HG03432 (cell line): ENCODE measurements at regions not wholly inside any gene's neighbourhood (a gene's known extent, or its start where the extent isn't known, plus 50 kb on each side); places are given as distances from the start of the nearest gene placed in this dataset.
"Not testable (repeated sequence)": the region's sequence is repeated elsewhere in the genome, so short reads cannot be mapped to it uniquely, and the experiment has no call there.

Experiments used
- ATAC-seq: cut with Tn5 transposase; IDR thresholded peaks from one replicate; pipeline ENCODE4 v1.9.1; 2021; ENCODE audit warnings: mild to moderate bottlenecking, moderate library complexity; ENCODE audit not compliant: unreplicated experiment

DNA sequence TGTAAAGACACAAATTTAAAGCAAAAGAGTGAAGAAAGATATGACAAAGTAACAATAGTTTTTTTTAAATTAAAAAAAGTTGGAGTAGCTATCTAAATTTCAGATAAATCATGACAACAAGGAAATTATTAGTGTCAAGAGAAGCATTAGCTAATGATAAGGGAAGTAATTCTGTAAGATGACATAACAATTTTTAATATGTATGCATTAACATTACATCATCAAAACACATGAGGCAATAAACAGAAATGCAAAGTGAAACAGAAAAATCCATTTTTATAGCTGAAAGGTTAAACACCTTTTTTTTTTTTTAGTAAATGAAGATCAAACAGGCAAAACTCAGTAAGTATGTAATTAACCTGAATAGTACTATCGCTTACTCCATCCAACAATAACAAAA lies 804.9 kb upstream of the PRR20A start:
- no peak for ATAC-seq

GRCh38 chr13:56338421-56338820 lies 802.3 kb upstream of the PRR20A start:
- ATAC-seq = no peak

DNA sequence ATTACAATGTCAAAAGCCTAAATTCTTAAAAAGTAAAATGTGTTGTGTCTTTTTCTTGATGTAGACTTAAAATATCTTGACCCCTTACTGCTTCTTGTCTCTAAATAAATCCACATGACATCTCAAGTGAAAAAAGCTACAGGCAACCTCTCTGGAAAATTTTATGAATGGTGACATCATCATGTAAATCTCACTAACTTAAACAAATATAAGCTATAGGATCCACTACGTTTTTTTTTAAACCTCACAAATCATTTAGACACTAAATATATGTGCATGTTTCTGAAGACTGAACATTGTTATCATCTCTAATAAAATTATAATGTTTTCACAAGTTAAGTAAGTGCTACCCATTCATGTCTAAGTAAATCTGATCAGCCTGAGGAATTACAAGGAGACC lies 793.7 kb upstream of the PRR20A start:
- no peak for ATAC-seq

GRCh38 chr13:56349866-56350265 lies 790.9 kb upstream of the PRR20A start:
- no peak for ATAC-seq

DNA sequence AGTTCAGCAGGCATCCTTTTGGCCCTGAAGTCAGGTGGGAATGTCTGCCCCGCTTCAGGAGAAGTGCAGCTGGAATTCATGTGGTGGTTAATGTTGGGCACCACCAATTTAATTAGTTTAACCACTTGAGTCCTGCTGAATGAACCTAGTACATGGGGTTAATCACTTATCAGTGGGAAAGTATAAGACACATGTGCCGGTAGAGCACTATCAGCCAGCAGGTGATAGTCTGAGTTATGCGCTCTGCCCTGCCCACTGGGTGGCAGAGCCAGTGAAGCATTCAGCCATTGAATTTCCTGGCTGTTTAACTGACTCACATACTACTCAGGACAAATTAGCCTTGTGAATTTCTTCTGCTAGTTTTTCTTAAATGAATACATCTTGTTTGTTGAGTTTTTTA lies 789.7 kb upstream of the PRR20A start:
- ATAC-seq = no peak

DNA sequence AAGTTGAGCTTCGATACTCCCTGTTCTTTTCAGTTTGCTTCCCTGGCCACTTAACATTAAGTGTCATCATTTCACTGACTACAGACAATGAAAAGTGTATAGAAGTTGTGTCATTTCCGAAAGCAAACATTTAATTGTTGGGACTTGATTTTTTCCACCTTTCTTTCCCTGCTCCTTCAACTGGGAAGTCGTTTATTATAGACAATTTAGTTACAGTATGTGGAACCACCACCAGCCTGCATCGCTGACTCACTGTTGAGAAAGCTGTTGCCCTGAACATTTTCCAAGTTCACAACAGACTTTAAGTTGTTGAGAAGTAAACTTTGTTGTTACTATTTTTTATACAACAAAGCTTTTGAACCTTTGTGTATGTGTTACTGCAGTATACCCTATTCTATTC lies 788.4 kb upstream of the PRR20A start:
- no peak for ATAC-seq

GRCh38 chr13:56352901-56353300 lies 787.8 kb upstream of the PRR20A start:
- ATAC-seq = no peak

DNA sequence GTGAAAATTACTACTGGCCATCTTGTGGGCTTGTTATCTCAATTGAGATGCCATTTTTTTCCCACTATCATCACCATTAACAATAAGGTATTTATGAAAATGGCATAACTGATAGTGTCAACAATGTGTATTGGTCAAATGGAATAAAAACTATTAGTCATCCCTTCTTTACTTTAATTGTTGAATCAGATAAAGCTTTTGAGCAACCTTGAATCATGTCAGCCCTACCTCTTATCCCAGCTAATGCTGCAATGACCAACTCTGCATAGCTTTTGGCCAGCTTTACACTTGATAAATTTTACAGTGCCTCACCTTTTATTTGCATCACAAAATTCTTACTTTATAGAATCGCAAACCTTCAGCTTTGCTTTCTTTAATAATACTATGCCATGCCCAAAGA lies 784.0 kb upstream of the PRR20A start:
- ATAC-seq = no peak

GRCh38 chr13:56378566-56378965 lies 762.2 kb upstream of the PRR20A start:
- no peak for ATAC-seq

GRCh38 chr13:56393549-56393948 lies 747.2 kb upstream of the PRR20A start:
- no peak for ATAC-seq

DNA sequence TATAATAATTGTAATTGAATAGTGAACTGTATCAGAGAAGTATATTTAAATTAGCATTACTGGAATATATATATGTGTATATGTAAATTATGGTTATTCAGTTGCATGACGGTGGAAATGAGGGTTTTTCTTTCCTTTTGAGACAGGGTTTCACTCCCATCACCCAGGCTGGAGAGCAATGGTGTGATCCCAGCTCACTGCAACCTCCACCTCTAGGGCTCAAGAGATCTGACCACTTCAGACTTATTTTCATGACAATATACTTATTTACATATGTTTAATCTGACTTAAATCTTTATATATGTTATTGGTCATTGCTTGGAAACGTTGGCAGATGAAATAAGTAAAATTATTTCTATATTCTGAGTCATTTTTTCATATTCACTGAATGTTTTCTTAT lies 744.4 kb upstream of the PRR20A start:
- ATAC-seq = no peak

DNA sequence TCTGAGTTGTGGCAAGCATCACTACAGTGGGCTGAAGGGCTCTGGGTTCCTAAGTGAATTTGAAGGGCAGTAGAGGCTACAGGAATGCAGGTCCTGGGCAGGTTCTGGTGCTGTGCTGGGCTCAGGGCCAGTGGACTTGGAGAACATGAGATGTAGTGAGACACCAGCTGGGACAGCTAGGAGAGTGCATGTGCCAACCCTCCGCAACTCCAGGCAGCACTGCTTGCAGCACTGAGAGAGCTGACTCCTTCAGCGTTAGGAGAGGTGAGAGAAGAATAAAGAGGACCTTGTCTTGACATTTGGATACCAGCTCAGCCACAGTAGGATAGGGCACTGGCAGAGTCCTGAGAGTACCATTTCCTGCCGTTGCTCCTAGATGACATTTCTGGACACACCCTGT lies 739.9 kb upstream of the PRR20A start:
- ATAC-seq = no peak

- ATAC-seq = no peak
Measured at GRCh38 chr13:56412856-56413255, 727.9 kb upstream of the PRR20A start.

- ATAC-seq = no peak
Measured at GRCh38 chr13:56424246-56424645, 716.5 kb upstream of the PRR20A start.

GRCh38 chr13:56457535-56458190 lies 683.1 kb upstream of the PRR20A start:
- ATAC-seq = no peak

DNA sequence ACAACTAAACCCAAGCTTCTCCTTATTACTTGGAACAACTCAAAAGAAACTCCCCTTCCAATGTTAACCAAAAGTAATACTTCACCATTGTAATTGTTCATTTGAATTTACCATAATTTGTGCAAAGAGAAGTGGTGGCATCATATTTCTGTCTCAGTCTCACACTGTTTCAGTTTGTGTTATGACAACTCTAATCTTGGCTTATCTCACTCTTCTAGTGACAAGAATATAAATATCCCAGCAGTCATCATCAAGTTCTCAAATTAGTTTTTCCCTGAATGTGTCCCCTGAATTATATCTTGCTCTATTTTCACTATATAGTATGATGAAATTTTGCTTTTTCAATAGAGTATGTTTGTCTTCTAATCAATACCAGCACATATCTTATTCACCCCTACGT lies 681.4 kb upstream of the PRR20A start:
- no peak for ATAC-seq

DNA sequence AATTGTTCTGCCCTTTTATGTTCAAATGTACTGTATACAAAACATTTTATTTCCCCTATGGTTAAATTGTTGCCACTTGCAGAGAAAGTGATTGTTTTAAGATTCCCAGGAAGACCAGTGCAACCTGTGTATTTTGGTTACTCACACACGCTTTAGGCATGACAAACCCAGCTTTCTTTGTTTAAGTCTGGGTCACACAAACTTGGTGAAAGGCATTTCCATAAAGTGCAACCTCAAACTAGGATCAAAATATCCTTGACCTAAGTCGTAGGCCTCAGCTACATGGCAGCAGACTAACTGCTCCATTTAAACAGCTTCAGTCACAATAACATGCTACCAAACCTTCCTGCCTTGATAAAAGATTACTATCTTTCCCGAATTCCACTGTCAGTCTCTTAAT lies 639.0 kb upstream of the PRR20A start:
- ATAC-seq = no peak

GRCh38 chr13:56510836-56511235 lies 629.9 kb upstream of the PRR20A start:
- no peak for ATAC-seq

DNA sequence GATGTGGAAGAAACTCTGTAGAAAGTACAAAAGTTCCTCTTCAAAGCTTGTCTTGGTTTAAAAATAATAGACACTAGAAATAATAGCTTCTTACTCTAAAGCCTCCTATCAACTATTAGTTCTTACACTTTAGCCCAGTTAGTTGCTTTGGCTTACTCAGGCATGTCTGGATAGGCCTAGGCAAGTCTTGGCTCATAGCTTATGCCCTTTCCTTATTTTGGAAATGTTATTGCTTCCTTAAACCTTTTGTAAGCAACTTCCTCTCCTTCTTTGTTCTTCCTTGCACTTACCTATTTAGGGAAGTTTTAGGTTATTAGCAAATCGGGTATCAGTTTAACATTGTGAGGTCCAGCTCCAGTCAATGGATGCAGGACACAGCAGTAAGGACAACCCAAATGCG lies 628.4 kb upstream of the PRR20A start:
- not testable (repeated sequence) for ATAC-seq

GRCh38 chr13:56515441-56515840 lies 625.3 kb upstream of the PRR20A start:
- no peak for ATAC-seq

- ATAC-seq = no peak
Measured at GRCh38 chr13:56528040-56528790, 612.5 kb upstream of the PRR20A start.

DNA sequence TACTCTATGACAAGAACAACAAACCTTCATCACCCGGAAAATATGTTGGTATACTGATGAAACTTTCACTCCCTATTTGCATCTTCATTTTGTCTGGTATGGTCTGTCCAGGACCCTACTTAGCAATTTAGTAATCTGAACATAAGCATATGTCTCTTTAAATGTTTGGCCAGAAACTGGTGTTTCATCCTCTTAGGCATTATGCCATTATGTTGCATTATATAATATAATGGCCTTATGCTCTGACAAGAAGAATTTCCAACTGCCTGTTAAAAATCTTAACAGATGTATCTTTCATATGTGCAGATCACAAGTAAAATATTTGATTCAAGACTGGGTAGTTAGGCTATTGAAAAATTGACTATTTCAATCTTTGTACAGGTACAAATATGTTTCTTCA lies 610.6 kb upstream of the PRR20A start:
- no peak for ATAC-seq

DNA sequence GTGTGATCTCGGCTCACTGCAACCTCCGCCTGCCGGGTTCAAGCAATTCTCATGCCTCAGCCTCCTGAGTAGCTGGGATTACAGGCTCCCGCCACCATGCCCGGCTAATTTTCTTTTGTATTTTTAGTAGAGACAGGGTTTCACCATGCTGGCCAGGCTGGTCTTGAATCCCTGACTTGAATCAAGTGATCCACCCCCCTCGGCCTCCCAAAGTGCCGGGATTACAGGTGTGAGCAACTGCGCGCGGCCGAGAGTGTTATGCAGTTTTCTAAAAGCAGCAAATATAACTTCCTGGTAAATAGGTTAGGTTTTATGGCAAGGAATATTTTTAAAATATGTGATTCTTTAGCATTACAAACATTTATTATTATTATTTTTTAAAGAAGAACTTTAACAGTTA lies 592.8 kb upstream of the PRR20A start:
- not testable (repeated sequence) for ATAC-seq
